DMS153 (cell line): ENCODE measurements at regions not wholly inside any gene's neighbourhood (a gene's known extent, or its start where the extent isn't known, plus 50 kb on each side); places are given as distances from the start of the nearest gene placed in this dataset.
A peak's percentile ranks its signal among the peaks of the same experiment; 100 is the strongest.

Source experiments
- DNase-seq: peaks from one replicate; lab custom pipeline; 2025; lab: John Stamatoyannopoulos, UW

DNA sequence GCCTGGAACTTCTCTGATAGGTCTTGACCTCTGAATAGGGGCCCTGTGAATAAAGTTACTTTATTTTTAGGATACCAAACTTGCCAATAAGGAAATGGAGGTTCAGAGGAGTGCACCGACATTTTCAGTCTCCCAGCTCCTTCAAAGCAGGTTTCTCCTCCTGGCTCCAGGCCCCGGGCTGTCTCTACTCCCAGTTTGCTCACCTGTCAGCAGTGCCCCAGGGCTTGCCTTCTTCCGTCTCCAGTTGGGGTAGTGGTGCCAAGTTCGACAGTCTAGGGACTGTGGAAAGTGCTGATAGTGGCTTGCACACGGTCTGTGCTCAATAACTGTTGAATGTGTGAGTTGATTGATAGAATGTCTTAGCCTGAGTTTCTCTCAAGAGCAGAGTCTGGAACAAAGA is 149.2 kb downstream of the ACTL8 start:
- no peak for DNase-seq

DNA sequence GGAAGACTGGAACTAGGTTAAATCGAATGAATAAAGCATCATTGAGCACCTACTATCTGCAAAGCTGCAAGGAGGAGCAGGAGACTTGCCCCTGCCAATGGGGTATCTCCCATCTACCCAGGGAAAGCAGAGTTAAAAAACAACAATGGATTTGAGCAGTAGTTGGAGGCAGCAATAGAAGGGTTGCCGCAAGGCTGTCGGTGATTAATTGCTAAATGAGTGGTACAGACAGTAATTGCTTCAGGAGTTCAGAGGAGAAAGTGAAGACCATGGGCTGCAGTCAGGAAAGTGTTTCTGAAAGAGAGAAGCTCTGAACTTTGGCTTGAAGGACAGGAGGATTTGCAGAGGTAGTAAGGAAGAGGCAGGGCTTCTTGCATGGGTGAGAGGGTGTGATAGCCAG is 152.9 kb downstream of the ACTL8 start:
- DNase-seq, result no peak

DNA sequence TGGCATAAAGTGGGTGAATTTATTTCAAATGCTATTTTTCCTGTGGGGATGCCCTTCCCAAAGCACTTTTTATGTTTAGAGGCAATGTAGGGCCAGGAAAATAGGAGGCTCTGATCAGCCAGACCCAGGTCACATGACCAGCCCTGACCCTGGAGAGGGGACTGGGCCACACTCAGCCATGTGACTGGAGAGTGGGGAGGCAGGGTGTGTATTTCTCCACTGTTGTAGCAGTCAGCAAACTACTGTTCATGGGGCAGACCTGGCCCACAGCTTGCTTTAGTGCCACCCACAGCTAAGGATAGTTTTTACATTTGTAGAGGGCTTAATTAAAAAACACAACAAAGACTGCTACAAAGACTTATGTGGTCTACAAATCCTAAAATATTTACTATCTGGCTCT is 153.8 kb downstream of the ACTL8 start:
- DNase-seq, result no peak

DNA sequence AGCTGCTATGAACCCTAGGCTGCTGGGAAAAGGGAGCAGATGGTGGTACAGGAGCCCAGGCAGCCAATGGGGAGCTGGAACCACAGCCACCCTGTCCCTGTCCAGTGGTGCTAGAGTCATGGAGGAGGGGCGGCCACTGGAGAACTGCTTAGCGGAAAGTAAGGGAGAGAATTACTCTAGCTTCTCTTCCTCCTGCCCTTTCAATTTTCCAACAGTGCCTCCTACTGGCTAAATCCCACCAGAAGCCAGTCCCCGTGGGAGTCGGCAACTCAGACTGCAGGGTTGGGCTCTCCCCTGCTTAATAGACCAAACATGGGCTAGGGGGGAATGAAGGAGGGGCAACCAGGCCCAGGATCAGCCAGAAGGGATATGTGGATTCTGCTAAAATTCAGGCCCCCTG is 154.5 kb downstream of the ACTL8 start:
- DNase-seq, result no peak

DNA sequence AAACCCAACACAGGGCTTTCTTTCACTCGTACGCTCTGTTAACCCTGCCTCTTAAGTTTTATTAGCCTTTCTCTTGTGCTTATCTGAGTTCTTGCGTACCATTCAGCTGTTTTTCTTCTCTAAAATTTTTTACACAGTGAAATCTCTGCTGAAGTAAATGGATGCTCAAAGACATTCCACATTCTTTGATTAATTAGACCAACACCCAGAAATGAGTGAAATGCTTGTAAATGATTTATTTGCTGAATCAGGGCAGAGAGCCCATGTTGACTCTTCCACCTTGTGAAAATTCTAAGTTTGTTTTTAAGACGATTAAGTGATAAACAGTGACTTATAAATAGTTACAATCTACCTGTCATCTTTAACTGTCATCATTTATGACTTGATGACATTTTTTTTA is 156.7 kb downstream of the ACTL8 start:
- DNase-seq, result no peak

DNA sequence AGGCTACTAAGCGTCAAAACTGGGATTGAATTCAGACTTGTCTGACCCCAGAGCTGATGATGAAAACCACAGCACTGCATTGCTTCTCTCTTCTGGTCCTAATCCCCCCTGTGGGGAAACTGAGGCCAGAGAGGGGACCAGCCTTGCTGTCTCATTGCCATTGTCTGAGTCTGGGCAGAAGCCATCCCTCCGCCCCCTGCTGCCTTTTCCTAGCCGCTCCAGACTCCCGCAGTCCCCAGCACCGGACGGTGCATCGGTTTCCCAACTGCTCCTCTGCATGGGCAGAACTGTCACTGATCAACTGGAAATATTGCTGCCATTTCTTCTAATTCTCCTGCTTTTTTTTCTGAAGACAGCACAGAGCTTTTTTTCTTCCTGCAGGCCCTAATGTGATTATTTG is 157.4 kb downstream of the ACTL8 start:
- DNase-seq, result no peak

DNA sequence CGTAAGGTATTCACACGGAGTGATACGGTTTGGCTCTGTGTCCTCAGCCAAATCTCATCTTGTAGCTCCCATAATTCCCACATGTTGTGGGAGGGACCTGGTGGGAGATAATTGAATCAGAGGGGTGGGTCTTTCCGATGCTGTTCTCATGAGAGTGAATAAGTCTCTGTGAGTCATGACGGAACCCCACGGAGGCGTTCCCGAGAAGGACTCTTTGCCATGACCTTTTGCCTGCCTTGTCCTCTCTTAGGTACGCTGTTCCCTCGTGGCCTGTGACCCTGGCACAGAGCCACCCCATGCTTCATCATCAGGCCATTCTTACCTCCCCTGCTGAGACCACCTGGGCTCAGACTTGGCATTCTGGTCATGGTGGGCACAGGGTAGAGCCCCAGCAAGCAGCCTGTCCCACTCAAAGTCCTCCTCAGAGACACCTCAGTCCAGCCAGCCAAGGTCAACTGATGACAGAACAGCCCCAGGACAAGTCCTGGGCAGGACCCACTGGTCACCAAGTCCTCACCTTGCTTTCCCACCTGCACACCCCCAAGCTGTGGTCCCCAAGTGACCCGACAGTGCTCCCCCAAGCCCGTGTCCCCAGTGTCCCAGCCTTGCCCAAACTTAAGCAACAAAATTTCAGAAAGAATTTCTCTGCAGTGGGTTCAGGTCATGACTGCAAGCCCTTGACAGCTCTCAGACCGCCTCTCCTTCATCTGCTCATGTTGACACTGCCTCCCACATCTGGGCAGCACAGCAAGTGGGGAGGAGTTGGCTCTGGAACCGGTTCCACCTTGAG is 158.4 kb downstream of the ACTL8 start:
- no peak for DNase-seq

DNA sequence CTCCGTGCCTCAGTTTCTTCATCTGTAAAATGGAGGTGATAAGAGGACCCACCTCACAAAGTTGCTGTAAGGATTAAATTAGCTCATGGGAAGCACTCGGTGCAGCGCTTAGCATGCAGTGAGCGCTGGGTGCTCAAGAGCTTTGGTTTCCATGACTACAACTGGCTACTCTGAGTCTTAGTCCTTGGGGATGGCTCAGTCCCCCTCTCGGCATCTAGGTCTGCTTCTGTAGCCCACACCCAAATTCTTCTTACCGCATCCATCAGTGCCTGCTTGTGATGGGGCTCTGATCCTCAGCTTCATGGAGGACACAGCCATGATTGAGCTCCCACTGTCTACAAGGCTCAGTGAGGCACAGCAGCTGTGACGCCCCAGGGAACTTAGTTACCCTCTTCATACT is 159.0 kb downstream of the ACTL8 start:
- no peak for DNase-seq

DNA sequence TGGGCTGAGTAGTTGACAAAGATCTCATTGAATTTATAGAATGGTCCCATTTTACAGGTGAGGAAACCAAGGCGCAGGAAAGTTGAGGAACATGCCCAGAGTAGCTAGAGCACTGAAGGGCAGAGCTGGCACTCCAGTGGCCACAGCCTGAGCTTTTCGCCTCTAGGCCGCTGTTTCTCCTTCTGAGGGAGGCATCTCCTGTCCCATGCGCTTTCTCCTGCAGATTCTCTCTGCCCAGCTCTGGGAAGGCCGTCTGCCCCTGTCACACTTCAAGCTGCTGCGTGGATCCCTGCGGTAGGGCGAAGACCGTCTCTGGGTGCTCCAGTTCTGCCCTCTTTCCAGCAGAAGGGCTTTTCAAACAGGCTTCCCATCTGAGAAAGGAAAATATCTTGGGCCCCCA is 159.9 kb downstream of the ACTL8 start:
- no peak for DNase-seq

DNA sequence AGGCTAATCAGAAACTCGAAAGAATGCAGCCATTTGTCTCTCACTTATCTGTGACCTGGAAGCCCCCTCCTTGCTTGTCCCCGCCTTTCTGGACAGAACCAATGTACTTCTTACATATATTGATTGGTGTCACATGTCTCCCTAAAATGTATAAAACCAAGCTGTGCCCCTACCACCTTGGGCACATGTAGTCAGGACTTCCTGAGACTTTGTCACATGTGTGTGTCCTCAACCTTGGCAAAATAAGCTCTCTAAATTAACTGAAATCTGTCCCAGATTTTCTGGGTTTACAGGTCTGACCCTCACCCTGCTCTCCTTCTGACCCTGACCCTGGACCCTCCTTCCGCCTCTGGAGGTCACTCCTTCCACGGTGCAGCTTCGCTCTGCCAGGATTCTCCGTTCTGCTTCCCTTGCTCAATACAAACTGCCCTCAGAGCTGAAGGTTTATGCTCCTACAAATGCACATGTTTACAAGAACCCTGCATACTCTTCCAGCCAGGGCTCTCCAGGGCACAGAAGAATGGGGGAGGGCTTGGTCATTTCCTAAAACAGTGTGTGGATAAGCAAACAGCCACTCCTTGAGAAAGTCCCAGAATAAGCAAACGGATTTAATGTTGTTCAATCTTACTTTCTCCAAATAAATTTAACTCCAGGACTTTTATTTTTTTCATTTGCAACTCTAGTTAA is 160.5 kb downstream of the ACTL8 start:
- no peak for DNase-seq

DNA sequence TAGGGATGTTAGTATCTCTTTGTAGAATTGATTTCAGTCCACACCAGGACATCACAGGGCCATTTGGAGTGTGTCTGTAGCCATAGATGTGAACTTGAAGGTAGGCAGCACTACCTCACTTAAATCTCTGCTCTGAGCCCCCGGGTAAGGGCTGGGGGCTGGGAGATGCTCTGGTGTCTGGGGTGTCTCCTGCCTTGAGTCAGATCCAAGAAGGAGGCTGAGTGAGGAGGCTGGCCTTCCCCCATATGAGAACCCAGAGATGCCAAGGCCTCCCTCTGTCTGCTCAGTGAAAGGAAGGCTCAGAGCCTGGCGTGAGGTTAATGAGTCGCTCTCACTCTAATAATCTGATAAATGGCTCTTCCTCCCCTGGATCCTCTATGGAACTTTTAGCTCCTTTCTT is 161.6 kb downstream of the ACTL8 start:
- no peak for DNase-seq

DNA sequence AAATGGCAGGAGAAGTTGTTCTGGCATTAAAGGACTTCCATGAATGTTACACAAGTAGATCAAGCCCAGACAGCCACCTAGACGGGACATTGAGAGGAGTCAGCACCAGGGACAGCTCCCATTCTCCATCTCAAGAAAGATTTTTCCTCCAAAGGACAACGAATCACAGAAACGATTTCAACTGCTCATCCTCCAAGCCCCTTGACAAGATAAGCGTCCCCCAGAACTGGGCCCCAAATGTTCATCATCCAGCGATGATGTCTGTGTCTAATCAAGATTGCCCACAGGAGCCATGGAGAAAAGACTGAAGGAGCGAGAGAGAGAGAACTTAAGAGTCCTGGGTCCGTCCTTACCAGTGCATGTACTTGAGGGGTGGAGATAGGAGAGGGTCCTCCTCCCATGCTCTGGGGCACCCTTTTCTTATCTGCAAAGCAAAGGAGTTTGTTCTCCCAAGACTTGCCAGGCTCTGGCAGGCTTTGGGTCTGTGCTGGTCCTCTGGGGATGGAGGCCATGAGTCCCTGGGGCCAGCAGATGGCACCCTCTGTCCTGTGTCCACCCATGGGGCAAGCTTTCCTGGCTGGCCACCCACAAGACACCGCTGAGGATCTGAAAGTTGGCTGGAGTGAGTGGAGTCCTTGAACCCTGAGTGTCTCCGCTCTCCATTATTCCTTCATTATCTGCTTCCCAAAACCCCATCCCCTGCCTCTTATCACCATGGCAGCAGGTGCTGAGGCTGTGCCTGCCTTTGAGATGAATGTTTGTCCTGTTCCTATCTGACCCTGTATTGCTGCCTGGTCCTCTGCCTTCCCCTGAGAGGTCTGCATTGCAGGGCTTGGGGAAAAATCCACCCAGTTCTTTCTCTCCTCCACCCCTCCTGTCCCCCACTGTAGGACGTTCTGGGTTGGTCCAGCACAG is 164.6 kb downstream of the ACTL8 start:
- DNase-seq, result peak; percentile 31

DNA sequence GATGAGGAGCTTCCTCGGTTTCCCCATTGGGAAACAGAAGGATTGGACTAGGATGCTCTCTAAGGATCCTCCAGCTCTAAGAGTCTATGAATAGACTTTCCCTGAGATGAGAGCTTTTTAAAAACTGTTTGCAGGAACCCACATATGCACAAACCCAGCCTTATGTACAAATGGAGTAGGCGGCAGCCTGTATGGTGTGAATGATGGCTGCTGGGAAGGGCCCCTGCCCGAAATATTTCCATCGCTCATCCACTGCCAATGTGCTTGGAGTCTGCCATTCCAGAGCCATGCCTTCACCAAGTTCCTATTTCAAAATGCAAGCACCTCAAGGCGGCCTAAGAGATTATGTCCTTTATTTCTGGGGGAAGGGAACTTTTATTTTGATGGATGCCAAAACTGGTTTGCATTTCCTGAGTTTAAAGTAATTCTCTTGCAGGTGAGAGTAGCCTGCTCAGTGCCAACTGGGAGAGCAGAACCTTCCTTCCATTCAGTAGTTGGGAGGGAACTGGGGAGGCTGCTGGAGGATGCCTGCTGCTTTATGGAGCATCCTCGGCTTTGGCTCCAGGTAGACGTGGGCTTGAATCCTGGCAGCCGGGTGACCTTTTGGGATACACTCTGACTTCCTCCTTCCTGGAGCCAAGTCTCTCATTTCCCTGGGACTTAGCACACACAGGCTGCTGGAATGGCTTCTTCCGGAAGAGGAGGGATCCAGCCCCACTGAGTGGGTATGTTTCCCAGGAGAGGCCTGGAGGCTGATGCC is 165.9 kb downstream of the ACTL8 start:
- DNase-seq, result no peak

DNA sequence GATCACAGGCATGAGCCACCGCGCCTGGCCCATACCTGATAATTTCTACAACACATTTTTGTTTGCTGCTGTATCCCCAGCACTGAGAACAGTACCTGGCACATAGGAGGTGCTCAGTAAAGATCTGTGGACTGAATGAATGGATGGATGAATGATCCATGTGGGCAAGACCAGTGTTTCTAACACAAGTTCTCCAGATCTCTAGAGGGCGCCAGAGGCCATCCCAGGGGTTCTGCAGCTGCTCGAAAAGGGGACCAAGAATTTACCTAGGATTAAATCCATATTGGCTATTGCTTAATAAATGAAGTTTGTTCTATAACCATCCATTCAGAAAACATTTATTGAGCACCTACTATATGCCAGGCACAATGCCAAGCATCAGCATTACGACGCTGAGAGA is 167.7 kb downstream of the ACTL8 start:
- peak; percentile 28 for DNase-seq

DNA sequence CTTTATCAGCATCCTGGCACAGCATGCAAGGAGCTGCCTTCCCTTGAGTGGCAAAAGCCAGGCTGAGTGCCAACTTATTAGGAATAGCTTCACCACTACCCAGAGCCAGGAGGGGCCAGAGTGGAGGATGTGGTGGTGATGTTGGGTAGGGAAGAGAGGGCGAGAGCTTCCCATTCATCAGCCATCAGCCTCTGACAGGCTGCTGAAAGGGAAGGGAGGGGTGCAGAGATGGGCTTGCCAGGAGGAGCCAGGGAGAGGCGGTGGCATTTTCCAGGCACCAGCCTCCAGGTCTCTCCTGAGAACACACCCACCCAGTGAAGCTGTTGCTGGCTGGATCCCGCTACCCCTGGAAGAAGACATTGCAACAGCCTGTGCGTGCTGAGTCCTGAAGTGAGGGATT is 168.5 kb downstream of the ACTL8 start:
- peak; percentile 85 for DNase-seq

DNA sequence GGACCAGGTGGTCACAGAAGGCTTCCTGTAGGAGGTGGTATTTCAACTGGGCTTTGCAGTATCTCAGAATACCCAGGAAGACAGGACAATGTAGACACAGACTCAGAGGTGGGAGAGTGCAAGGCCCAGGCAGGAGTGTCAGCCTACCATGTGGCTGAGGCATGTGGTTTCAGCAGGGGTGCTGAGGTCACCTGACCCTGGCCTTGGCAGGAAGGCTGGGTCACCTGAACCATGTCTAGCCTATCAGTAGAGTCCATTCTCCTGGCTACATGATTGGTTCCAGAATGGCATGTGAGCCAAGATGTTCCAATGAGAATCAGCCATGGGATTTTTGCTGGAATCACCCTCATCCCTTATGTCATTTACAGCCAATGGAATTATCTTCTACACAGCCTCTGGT is 169.4 kb downstream of the ACTL8 start:
- no peak for DNase-seq

DNA sequence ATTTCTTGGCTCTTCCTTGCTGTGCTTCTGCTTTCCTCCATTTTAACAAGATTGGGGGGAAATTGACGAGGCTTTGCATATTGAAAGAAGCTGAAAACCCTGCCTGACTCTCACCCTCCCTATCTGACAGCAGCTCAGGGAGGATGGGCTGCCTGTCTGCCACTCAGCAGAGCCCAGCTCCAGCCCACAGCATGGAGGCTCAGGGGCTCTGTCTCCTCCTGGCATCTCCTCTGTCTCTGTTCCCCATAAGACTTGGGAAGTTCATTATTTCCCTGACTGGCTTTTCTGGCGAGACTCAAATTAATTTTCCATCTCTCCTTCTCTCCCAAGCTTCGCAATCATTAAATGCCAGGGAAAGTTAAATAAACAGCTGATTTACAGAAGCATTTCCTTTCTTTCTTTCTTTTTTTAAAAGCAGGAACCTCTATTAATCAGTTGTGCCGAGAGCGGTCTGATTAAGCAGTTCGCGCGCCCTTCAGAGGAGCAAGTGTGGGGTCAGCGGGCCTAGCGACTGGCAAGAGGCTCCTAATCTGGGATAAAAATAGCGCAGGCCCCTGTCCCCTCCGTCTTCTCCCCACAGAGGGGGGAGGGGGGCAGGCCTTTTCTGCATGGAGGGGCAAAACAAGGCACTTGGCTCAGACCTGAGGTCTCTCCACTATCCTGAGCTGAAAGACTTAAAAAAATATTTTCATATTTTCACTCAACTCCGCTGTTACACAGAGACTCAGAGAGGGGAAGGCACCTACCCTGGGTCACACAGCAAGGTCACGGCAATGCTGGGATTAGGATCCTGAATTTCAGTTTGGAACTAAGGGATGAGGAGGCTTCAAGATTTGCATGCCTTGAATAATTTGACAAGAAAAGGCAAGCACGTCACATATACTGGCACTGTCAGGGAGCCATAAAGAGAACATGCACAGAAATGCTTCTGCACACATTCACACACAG is 170.4 kb downstream of the ACTL8 start:
- no peak for DNase-seq

DNA sequence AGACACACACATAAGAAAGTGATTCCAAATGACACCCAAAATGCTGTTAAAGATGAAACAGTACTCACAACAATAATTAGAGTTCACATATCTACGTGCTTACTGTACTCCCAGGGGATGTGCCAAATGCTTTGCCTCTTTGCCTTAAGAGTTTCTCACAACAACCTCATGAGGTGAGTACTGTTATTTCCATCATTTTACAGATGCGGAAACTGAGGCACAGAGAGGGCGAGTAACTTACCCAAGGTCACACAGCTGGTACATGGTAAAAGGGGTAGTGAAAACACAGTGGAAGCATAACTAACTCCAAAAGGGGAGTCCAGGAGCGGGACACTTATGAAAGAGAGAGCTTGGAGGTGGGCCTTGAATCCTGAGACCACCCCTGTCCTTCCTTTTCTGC is 171.8 kb downstream of the ACTL8 start:
- DNase-seq, result no peak

DNA sequence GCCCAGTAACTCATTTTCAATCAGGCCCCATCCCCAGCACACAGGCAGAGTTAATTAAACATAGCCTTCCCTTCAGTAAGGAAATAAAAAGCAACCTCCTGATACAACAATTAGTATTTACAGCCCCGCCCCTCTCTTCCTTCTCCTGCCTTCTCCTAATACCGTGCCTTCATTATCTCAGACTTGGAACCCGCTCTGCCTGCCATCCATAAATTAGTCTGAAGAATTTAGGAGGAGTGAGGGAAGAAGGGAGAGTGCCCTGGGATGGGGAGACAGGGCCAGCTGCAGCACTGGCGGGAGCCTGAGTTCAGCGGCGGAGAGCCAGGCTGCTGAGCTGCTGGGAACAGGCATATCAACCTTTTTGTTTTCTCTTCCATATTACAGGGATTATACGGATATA is 172.8 kb downstream of the ACTL8 start:
- no peak for DNase-seq

DNA sequence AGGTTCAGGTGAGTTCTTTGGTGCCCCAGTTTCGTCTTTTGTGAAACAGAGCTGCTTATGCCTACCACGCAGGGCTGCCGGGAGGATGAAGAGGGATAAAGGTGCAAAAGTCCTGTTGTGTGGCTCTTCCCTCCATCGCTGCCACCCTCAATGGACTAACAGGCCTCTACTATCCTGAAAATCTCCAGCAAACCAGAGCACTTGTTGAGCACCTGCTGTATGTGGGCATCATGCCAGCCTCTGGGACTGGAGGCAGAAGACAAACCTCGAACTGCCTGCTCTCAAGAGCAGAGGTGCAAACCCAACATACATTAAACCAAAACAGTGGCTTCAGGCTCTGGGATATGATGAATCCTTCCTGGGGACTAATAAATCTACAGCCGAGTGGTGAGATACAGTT is 174.1 kb downstream of the ACTL8 start:
- no peak for DNase-seq

DNA sequence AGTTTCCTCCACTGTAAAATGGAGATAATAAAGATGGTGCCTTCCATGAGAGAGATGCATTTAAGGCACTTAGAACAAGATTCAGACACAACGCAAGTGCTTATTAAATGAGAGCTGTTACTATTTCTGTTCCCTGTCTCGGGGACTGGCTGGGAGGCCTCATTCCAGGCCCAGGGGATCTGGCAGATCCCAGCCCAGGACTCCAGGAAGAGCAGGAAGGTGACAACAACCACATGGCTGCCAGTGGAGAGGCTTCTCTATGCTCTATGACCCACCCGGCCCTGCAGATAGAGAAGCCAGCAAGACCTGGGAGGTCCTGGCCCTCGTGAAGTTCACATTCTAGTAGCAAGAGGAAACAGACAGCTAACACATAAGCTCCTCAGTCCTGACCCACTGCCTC is 175.5 kb downstream of the ACTL8 start:
- no peak for DNase-seq
